KOPT-K1 (cell line): ENCODE measurements at regions not wholly inside any gene's neighbourhood (a gene's known extent, or its start where the extent isn't known, plus 50 kb on each side); places are given as distances from the start of the nearest gene placed in this dataset.
"Not testable (repeated sequence)": the region's sequence is repeated elsewhere in the genome, so short reads cannot be mapped to it uniquely, and the experiment has no call there.

Source experiments
- H3K27ac ChIP-seq: fragments of 200-600 bp; sonication (generic); 2 replicates; pipeline ENCODE4 v1.5.1; 2016; ENCODE audit warnings: antibody characterized with exemption, mild to moderate bottlenecking, low read depth, low read length; ENCODE audit not compliant: poor library complexity, severe bottlenecking
- H3K36me3 ChIP-seq: fragments of 200-600 bp; sonication (generic); 2 replicates; pipeline ENCODE4 v1.5.1; 2017; ENCODE audit warnings: antibody characterized with exemption, mild to moderate bottlenecking, low read length, moderate library complexity; ENCODE audit not compliant: insufficient read depth
- H3K9me3 ChIP-seq: fragments of 200-600 bp; sonication (generic); 2 replicates; pipeline ENCODE4 v1.5.1; 2017; ENCODE audit warnings: antibody characterized with exemption, low read length, mild to moderate bottlenecking; ENCODE audit not compliant: insufficient read depth, poor library complexity, severe bottlenecking

- H3K27ac ChIP-seq: no peak overlapping the region
- H3K9me3 ChIP-seq: no peaks in the 10 kb centered on the region
- H3K36me3 ChIP-seq: no peaks in the 10 kb centered on the region
These were observed 248.7 kb upstream of the C2CD4B start for GRCh38 chr15:62413786-62414185.

- no peak overlapping the region for H3K27ac ChIP-seq
- no peaks in the 10 kb centered on the region for H3K36me3 ChIP-seq
- H3K9me3 ChIP-seq: no peaks in the 10 kb centered on the region
These were observed 250.4 kb upstream of the C2CD4B start for GRCh38 chr15:62415498-62415897.

DNA sequence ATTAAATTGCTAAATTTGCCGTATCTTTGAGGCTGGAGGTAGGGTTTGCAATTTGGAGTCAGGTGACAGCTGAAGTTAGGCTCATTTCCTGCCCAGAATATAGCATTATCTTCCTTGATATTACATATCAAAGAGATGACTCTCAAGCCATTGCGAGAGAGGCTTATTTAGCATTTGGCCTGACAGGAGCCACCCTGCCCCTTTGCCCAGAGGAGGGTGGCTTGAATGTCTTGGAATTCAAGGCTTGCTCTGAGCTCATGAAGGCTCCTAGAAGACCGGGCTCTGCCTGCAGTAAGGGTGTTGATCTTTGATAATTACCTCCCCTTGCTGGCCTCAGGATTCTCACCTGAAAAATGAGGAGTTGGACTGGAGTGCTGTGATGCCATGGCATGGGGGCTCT, 251.4 kb upstream of the C2CD4B start:
- no peaks in the 10 kb centered on the region for H3K9me3 ChIP-seq
- H3K36me3 ChIP-seq: no peaks in the 10 kb centered on the region
- H3K27ac ChIP-seq: no peak overlapping the region

DNA sequence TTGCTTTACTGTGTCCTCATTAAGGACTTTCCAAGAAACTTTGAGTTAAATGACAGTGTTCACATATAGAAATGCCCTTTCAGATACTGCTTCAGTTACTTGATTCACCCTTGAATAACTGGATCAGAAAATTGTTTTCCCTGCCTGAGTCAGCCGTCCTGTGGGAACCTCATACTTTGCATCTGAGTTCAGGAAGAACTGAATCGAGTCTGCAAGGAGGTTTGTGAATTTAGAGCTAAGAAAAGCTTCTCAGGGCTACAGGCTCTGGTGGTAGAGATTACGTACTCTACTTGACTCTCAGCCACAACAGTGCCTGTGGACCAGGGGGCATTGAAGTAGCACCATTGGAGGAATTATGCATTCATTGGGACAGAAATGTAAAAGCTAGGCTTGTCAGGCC, 252.4 kb upstream of the C2CD4B start:
- Histone ChIP-seq H3K27ac (no peak overlapping the region), H3K9me3 (no peaks in the 10 kb centered on the region), H3K36me3 (no peaks in the 10 kb centered on the region)

GRCh38 chr15:62418496-62418895, 253.4 kb upstream of the C2CD4B start:
- H3K36me3 ChIP-seq, H3K9me3 ChIP-seq, H3K27ac ChIP-seq: not testable (repeated sequence)

DNA sequence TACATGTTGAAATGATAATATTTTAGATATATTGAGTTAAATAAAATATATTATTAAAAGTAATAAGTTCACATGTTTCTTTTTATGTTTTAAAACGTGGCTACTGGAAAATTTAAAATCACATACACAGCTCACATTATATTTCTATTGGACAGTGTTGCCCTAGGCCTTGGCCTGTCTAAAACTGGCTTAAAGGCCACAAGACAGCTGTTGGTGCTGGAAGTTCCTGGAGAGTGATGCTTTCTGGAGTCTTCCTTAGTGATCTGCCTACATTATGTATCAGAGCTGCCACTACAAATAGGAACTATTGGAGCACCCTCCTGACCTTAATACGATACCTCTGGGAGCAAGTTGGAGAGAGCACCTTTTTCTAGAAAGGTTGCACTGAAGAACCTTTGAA, 254.1 kb upstream of the C2CD4B start:
- H3K27ac ChIP-seq: no peak overlapping the region
- H3K36me3 ChIP-seq: no peaks in the 10 kb centered on the region
- H3K9me3 ChIP-seq: no peaks in the 10 kb centered on the region

DNA sequence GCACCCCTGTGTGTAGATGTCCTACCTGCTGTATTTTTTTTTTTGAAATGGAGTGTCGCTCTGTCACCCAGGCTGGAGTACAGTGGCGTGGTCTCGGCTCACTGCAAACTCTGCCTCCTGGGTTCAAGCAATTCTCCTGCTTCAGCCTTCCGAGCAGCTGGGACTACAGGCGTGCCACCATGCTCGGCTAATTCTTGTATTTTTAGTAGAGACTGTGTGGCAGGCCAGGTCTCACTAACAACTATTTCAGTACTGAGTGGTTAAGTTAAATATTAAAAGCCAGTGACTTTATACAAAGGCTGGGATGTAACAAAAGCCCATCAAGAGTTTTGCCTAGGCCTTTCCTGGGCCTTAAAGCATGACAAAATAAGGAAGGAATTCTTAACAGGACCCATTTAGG, 255.3 kb upstream of the C2CD4B start:
- not testable (repeated sequence) for H3K9me3 ChIP-seq, H3K36me3 ChIP-seq, H3K27ac ChIP-seq

DNA sequence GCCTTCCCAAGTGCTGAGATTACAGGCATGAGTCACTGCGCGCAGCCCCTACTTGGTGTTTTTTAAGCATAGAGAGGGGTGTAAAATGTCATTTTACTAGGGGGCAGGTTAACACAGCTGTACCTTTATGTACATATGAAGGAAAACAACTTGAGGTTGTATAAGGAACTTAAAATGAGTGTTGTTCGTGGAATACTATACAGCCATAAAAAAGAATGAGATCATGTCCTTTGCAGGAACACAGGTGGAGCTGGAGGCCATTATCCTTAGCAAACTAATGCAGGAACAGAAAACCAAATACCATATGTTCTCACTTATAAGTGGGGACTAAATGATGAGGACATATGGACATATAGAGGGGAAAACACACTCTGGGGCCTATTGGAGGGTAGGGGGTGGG, 256.2 kb upstream of the C2CD4B start:
- Histone ChIP-seq H3K9me3 (no peaks in the 10 kb centered on the region), H3K36me3 (no peaks in the 10 kb centered on the region)

GRCh38 chr15:62426387-62426956, 261.4 kb upstream of the C2CD4B start:
- Histone ChIP-seq H3K9me3 (no peaks in the 10 kb centered on the region), H3K36me3 (no peaks in the 10 kb centered on the region), H3K27ac (no peak overlapping the region)

More for the DNA sequence above, 256.2 kb upstream of the C2CD4B start:
- no peak overlapping the region for H3K27ac ChIP-seq

DNA sequence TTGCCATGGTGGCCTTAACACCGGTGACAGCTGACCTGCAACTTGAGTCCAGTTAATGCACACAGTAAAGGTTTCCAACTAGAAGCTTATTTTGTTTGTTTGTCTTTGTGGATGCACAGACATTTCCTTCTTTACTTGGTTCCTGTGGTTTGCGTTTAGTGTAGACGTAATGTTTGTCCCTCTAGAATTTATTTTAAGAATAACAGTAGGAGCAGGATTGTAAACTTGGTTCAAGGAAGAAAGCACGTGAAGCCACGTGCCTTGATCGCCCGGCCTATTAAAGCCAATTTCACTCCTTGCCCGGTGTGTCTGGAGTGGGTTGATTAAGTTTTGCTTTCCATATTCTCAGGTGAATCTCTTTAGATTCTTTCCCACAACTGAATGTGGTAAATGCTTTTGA, 263.2 kb upstream of the C2CD4B start:
- no peaks in the 10 kb centered on the region for H3K36me3 ChIP-seq
- H3K27ac ChIP-seq: no peak overlapping the region
- no peaks in the 10 kb centered on the region for H3K9me3 ChIP-seq

DNA sequence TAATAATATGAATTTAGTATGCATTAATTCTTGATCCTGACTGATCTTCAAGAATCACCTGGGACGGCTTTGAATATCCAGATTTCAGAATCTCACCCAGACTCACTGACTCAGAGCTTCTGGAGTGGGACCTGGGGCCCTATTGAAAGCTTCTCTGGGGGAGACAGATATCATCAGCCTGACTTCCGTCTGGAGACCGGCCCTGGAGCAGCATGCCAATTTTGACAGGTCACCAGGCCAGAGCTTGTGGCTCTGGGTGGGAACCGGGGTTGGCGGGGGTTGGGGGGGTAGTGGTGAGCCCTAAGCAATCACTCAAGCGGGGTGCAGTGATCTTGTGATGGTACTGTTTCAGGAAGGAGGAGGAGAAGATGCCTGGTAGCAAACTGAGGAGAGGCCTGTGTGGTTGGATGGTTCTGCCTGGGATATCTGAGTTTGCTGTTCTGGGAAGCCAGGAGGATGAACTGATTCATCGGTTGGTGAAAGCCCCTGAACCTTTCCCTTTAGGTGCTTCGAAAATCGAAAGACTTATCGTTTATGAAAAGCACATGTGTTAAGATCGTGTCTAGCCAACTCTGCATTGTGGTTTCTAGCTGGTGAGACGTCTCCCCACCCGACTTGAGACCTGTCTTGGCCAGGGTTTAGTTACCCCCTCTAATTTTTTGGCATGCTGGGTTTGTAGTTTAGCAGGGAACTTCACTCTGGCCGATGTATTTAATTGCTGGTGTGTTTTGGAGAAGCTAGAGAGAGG, 263.9 kb upstream of the C2CD4B start:
- H3K27ac ChIP-seq: no peak overlapping the region
- H3K36me3 ChIP-seq: no peaks in the 10 kb centered on the region
- no peaks in the 10 kb centered on the region for H3K9me3 ChIP-seq

GRCh38 chr15:62430056-62430455, 265.0 kb upstream of the C2CD4B start:
- no peak overlapping the region for H3K27ac ChIP-seq
- H3K9me3 ChIP-seq: no peaks in the 10 kb centered on the region
- H3K36me3 ChIP-seq: no peaks in the 10 kb centered on the region

DNA sequence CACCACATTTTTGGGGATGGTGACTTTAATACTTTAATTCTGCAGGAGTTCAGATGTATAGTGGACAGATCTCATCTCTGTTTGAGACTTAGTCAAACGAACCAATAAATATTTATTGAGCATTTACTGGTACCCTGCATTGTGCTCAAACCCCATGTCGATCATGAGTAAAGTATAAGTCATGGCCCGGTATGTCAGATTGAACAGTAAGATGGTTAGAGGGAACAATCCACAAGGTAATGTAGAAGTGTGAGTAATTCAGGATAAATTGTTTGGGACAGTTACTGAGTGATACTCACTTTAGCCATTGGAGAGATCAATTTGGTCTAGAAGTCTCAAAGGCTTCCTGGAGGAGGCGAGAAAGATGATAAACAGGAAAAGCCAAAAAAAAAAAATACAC, 265.5 kb upstream of the C2CD4B start:
- Histone ChIP-seq H3K36me3 (no peaks in the 10 kb centered on the region), H3K27ac (no peak overlapping the region)

GRCh38 chr15:62431008-62431797, 266.1 kb upstream of the C2CD4B start:
- Histone ChIP-seq H3K27ac (no peak overlapping the region), H3K9me3 (no peaks in the 10 kb centered on the region), H3K36me3 (no peaks in the 10 kb centered on the region)

More for the DNA sequence above, 265.5 kb upstream of the C2CD4B start:
- H3K9me3 ChIP-seq: no peaks in the 10 kb centered on the region

DNA sequence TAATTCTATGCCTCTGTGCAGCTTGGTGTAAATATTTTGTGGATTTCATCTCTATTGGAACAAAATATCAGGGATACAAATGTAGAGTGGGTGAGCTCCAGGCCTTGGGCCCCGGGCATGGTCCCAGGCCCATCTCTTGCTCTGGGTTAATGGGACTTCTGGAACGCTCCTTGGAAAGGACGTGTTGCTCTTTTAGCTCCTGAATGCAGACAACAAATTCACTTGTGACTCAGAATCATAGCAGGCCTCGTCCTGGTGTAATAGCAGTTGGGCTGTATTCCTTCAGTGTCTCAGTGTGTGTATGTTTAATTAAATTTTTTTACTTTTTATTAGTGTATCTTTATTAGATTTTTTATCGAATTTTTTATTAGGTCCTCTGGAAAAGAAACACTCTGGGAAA, 266.7 kb upstream of the C2CD4B start:
- Histone ChIP-seq H3K9me3 (no peaks in the 10 kb centered on the region), H3K27ac (no peak overlapping the region), H3K36me3 (no peaks in the 10 kb centered on the region)
